ENCODE measurements at regions not wholly inside any gene's neighbourhood (a gene's known extent, or its start where the extent isn't known, plus 50 kb on each side); places are given as distances from the start of the nearest gene placed in this dataset.

GRCh38 chr7:156148547-156148946 lies 336.3 kb upstream of the SHH start:
- no peak for DNase-seq

- DNase-seq: no peak
Measured at GRCh38 chr7:156147756-156148504, 335.7 kb upstream of the SHH start.

- DNase-seq: no peak
Measured at GRCh38 chr7:156147104-156147503, 334.8 kb upstream of the SHH start.

DNA sequence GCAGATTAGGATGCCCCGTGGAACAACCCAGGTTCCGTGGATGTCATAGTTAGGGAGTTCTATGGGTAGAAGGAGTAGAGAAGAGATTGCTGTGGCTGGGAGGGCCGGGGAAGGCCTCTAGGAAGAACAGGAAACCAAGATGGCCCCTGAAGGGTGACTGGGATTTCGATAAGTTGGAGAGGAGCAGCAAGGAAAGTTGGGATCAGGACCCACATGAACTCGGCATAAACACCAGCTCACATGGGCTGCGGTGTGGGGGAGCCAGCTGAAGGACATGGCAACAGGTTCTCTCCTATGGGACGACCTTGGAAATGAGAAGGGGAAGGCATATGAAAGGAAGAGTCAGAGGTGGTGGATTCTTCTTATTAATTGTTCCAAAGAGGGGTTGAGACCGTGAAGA lies 333.7 kb upstream of the SHH start:
- DNase-seq: no peak

DNA sequence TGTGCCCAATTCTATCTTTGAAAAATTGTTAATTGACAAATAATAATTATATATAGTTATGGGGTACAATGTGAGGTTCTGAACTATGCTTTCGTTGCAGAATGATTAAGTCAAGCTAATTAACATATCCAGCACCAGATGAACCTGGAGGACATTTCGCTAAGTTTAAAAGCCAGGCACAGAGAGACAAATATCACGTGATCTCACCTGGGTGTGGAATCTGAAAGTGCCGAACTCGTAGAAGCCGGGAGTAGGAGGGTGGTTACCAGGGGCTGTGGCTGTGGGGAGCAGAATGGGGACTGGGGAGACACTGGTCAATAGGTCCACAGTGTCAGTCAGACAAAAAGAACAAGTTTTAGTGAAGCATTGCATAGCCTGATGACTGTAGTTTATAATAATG lies 332.9 kb upstream of the SHH start:
- DNase-seq: no peak

DNA sequence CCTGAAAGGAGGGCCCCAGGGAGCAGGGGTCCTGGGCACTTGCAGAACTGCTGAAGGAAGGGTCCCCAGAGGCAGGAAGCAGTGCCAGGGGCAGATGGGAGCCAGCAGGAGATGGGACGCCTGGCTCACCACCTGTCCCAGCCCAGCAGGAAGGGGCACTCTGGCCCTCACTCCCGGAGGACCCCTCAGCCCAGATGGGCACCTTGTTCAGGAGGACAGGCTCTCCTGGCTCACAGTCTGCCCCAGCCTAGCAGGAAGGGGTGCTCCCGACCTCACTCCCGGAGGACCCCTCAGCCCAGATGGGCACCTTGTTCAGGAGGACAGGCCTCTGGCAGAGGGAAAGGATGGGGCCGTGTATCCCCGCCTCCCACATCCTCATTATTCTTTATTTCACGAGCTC lies 331.4 kb upstream of the SHH start:
- peak in 1 of 2 experiments; percentile 6 for DNase-seq

GRCh38 chr7:156143158-156143557 lies 330.9 kb upstream of the SHH start:
- no peak for DNase-seq

GRCh38 chr7:156141941-156142340 lies 329.7 kb upstream of the SHH start:
- peak; percentile 4 to 35 for DNase-seq

DNA sequence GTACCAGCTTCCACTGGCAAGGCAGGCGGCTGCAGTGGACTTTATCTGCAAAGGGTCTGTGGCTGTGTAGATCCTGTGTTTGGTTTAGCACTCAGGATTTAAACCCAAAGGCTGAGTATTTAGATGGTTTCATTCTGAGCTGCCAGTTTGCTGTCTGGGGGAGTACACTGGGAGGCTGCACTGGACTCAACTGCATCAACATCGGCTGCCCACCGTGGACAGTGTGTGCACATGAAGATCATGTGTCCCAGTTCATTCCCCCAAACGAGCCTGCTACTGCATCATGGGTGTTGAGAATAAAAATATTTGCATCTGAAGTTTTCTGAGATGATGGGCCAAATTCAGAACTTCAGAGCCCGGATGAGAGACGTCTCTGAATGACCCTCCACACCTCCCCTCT lies 328.6 kb upstream of the SHH start:
- no peak for DNase-seq

GRCh38 chr7:156140447-156140846 lies 328.2 kb upstream of the SHH start:
- DNase-seq: no peak

GRCh38 chr7:156139633-156140032 lies 327.4 kb upstream of the SHH start:
- no peak for DNase-seq

GRCh38 chr7:156139112-156139511 lies 326.8 kb upstream of the SHH start:
- DNase-seq: no peak

- DNase-seq: no peak
Measured at GRCh38 chr7:156131881-156132280, 319.6 kb upstream of the SHH start.

GRCh38 chr7:156129522-156129921 lies 317.3 kb upstream of the SHH start:
- no peak for DNase-seq

DNA sequence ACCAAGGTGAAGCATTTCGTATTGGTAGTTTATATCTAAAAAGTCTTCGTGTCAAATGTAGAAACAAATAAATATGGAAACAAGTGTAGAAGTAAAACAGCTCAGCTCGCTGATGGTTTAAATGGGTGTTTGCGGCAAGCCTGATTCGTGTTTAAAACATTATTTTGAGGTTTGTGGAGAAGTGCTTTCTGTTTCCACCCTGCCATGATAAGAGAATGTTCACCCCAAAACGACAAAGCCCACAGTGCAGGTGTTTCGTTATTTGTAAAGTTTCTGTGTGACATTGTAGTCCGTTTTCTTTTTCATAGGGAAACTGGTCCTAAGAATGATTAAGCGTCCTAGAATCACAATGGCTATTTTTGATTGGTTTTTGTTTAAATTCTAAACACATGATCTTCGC lies 316.2 kb upstream of the SHH start:
- DNase-seq: no peak

DNA sequence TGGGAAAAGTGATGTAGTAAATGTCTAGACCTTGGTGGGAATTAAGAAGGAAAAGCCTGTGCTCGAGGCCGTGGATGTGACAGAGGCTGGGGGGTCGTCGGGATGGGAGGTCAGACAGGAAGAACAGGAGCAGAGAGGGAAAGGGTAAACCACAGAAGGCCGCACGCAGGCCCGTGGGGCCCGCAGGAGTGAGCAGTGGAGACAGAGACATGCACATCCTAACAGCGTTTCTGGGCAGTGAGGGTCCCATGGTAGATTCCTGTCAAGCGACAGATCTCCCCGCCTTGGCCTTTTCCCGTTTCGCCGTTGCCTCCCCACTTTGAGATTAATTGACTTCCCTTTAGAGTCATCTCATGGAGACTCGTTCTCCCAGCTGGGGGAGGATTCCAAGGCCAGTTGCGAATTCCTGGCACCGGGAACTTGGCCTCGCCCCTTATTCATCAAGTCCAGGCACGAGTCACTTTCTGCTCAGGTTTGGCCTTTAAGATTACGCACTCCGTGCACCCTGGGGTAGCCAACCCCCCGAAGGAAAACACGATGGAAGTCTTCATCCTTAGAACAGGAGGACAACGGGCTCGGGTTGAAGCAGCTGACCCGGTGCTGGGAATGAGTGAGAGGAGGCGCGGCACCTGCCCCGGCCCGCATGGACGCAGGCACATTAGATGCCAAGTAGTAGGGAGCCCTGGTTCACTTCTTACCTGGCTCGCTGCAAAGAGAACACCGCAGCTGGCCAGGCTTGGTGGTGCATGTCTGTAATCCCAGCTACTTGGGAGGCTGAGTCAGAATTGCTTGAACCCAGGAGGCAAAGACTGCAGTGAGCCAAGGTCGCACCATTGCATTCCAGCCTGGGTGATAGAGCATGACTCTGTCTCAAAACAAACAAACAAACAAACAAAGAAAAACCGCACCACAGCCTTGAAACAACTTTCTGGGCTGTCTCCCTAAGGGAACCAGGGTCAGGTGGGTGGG lies 315.2 kb upstream of the SHH start:
- no peak for DNase-seq

DNA sequence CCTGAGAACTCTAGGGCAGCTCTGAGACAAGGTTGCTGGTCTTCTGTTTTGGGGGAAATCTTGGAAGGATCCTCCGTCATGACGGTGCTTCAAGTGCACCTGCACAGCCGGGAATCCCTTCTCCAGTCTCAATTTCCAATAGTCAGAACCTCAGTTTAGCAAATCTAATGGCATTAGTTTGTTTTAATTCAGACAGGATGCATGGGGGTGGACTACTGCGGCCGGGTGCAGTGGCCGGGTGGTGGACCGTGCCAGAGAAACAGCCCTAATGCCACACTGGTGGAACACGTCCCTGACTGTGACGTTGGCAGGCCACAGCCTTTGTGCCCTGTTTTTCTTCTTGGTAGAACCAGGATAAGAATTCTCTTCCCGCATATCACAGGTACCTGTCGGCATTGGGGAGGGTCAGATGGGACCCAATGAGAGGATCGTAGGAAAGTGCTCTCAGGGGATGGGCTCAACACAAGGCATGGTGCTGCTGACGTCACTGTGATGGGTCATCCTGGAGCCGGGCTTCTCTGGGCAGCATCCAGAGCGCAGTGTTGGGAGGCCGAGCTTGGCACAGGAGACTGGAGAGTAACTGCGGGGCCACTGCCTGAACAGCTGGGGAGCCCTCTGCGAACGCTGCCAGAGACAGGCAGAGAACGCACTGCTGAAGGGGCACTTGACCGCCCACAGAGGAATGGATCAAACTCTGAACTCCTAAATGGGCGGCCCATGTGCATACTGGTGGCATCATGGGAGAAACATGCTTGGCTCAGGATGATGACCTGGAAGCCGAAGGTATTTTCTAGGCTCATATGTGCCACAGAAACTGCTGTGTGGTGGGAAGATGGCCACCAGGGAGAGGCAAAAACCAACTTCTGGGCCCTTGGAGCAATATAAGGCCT lies 313.8 kb upstream of the SHH start:
- no peak for DNase-seq

- no peak for DNase-seq
Measured at GRCh38 chr7:156124356-156124755, 312.1 kb upstream of the SHH start.

GRCh38 chr7:156123362-156123761 lies 311.1 kb upstream of the SHH start:
- DNase-seq: no peak

- no peak for DNase-seq
Measured at GRCh38 chr7:156122752-156123354, 310.6 kb upstream of the SHH start.

GRCh38 chr7:156121956-156122355 lies 309.7 kb upstream of the SHH start:
- no peak for DNase-seq

- DNase-seq: peak in 1 of 2 experiments; percentile 23
Measured at GRCh38 chr7:156121434-156121833, 309.2 kb upstream of the SHH start.

DNA sequence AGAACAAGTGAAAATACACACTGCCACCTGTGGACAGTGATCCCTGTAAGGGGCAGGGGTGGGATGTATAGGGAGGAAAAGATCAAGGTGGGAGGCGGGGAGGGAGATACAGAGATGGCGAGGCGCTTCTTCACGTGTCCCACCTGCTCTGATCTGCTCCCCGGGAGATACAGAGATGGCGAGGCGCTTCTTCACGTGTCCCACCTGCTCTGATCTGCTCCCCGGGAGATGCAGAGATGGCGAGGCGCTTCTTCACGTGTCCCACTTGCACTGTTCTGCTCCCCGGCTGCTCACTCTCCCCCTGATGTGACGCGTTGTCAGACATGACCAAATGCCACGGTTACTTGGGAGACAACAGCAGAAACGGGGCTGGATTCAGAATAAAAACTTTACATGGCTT lies 308.3 kb upstream of the SHH start:
- no peak for DNase-seq
